GM18868 (cell line): ENCODE measurements at regions not wholly inside any gene's neighbourhood (a gene's known extent, or its start where the extent isn't known, plus 50 kb on each side); places are given as distances from the start of the nearest gene placed in this dataset.
"Not testable (repeated sequence)": the region's sequence is repeated elsewhere in the genome, so short reads cannot be mapped to it uniquely, and the experiment has no call there.

Experiments used
- ATAC-seq: cut with Tn5 transposase; IDR thresholded peaks from one replicate; pipeline ENCODE4 v1.9.1; 2021; ENCODE audit warnings: mild to moderate bottlenecking, moderate library complexity; ENCODE audit not compliant: unreplicated experiment

- ATAC-seq: no peak
Measured at GRCh38 chrX:46034868-46035267, 510.4 kb downstream of the ZNF674 start.

GRCh38 chrX:46029777-46030176 lies 515.4 kb downstream of the ZNF674 start:
- ATAC-seq: no peak

DNA sequence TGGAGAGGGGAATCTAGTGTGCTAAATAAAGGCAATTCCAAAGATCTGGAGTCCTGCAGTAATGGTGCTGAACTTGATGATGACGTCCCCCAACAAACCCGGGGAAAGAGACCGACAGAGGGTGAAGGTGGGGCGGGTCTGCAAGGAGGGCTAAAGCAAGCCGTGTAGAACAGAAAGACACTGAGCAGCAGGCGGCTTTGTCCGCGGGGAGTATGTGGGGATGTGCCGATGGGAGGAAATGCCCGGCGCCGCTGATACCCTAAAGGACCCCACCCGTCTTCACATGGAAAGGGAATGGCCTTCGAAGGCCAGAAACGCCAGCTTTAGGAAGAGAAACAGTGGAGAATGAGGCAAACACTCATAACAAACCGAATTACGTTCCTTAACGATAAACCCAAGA lies 528.9 kb downstream of the ZNF674 start:
- no peak for ATAC-seq

GRCh38 chrX:46015653-46016052 lies 529.6 kb downstream of the ZNF674 start:
- ATAC-seq: no peak

- no peak for ATAC-seq
Measured at GRCh38 chrX:45992402-45993123, 552.7 kb downstream of the ZNF674 start.

GRCh38 chrX:45986971-45987370 lies 558.2 kb downstream of the ZNF674 start:
- ATAC-seq: no peak

DNA sequence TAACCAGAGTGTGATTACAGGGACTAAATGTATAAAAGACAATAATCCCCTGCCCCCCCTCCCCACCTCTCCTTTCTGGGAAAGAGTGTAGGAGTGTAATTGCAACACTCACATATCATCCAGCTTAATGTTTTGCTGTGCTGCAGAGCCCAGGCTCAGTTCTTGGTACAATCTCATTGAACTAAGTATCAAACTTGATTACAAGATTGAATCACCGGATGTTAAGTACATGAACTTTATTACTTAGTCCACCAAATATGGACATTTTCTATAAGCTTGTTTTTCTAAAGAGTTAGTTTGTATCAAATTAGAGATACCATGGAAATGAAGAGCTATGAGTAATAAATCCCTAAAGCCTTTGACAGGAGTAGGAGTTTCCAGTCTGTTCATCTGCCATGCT lies 559.1 kb downstream of the ZNF674 start:
- ATAC-seq: no peak

- ATAC-seq: not testable (repeated sequence)
Measured at GRCh38 chrX:45982958-45983727, 562.1 kb downstream of the ZNF674 start.

GRCh38 chrX:45980726-45981125 lies 564.5 kb downstream of the ZNF674 start:
- ATAC-seq: no peak

GRCh38 chrX:45975633-45976032 lies 569.6 kb downstream of the ZNF674 start:
- no peak for ATAC-seq

DNA sequence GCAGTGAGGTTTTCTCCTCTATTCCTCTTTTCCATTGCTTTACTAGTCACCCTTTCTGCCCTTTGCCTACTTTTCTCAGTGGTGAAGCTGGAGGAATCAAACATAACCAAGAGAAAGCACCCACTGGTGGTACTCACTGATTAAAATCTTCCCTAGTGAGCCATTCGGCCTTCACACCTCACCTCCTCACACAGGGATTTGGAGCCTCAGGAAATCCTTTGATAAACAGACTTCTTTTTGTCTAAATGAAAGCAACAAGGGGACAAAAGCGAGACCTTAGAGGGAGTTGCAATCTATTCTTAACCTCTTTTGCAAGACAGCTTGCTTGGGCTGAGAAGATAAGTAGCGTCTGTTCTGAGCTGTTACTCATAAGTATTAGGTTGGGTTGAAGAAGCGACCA lies 572.6 kb downstream of the ZNF674 start:
- ATAC-seq: no peak

- ATAC-seq: no peak
Measured at GRCh38 chrX:45959567-45959966, 585.7 kb downstream of the ZNF674 start.

DNA sequence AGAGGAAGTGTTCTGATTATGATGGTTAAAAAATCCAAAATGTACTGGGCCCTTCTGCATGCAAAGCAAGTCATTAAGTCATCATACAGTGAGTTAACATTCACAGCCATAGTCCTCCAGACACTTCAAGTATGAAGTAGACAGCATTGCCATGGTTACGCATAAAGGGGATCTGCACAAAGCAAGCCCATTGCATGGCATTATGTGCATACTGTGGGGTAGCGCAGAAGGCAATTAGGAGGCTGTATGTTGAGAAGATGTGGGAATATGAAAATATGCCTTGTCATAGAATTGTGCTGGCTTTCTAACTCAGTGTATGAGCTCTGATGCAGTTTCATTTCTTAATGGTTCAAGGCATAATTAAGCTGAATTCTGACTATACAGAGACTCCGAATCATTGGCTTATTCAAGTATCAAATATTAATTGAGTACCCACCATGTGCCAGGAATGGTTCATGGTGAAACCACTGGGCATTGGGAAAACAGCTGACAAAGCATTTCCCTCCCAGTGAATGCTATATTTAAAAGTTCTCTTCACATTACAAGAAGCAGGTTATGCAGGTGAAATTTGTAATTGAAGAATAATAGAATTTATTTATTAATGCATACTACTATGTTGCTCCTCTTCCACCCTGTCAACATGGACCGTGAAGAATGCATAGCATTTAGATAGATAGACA lies 588.9 kb downstream of the ZNF674 start:
- ATAC-seq: no peak

DNA sequence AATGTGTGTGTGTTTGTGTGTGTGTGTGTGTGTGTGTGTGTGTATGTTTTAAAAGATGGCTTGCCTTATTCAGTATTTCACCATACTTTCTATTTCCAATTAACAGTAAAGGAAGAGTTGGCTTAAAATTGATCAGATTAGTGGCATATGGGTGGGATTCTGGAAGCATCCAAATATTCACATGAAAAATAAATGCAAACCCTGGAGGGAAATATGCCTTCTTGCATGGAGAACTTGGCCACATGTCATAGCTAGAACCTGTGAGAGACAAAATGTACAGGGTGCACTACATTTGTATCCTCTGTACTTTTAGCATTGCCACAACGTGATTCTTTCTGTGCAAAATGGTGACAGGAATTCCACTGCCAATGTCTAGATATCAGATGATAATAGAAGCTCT lies 589.6 kb downstream of the ZNF674 start:
- no peak for ATAC-seq

DNA sequence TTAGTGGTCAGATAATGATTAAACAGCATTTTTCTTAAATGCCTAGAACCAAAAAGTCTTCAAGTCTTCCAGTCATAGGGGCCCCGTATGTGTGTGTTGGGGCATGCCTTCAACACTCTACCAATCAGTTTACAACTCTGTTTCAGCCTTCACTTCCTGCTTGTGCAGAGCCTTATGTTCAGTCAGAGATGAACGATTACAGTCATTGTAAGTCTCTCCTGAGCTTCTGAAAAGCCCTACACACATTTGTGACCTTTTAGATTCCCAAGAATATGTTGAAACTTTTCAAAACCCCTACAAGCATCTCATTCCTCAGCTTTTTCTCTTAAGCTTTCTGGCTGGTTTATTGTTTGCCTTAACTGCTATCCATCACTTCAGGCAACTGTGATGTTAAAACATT lies 591.2 kb downstream of the ZNF674 start:
- no peak for ATAC-seq

- ATAC-seq: no peak
Measured at GRCh38 chrX:45952030-45952429, 593.2 kb downstream of the ZNF674 start.

GRCh38 chrX:45935408-45935807 lies 609.8 kb downstream of the ZNF674 start:
- ATAC-seq: no peak

GRCh38 chrX:45912316-45912715 lies 632.9 kb downstream of the ZNF674 start:
- ATAC-seq: no peak

GRCh38 chrX:45907786-45908185 lies 637.4 kb downstream of the ZNF674 start:
- ATAC-seq: no peak

- ATAC-seq: no peak
Measured at GRCh38 chrX:45903781-45904201, 641.4 kb downstream of the ZNF674 start.

DNA sequence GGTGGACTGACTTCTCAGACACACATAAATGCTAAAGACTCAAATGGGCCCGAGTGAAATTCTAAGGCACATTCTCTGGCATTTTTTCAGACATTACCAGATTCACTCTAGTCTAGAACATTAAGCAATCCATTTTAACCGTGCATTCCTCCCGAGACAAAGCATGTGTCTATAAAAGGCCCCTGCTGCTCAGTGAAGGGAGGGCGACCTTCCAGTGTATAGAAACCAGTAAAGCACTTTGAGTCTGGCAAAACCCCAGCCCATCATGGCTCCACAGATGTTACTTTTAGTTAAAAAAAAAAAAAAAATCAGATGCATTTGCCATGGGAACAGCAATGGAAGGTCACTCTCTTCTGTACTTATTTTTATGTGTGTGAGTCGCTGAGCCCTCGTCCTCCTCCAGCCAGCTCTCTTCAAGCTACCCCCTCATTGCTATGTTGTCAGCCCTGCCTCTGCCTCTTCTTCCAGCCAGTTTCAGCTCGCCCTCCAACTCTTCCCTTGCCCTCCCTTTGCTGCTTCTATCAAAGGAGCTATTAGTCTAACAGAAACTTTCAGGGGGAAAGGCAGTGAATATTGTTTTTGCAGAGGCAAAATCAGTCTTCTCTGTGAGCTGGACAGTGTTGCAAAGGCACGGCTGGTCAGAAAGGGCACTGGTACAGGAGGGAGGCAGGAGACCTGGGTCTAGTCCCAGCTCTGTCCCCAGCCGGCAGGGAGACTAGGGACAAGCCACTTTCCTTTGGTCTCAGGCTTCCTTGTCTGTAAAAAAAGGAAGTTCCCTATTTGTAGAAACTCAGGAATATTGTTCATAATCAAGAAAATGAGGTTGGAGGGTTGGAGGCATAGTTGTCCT lies 644.2 kb downstream of the ZNF674 start:
- ATAC-seq: no peak
